ENCODE measurements at regions not wholly inside any gene's neighbourhood (a gene's known extent, or its start where the extent isn't known, plus 50 kb on each side); places are given as distances from the start of the nearest gene placed in this dataset.

- POLR2A ChIA-PET, result no interaction called here
These were observed 1615.2 kb downstream of the OLFM4 start for GRCh38 chr13:54643863-54644262.

GRCh38 chr13:54647275-54647674 lies 1618.7 kb downstream of the OLFM4 start:
- TF ChIP-seq CTCF (IDR thresholded peaks at IDR 0.05; ENCODE audit: unreplicated experiment), result no peak
- no peaks in the 10 kb centered on the region for H3K27me3 Mint-ChIP-seq (ENCODE audit: insufficient read depth, unreplicated experiment)
- ChIA-PET CTCF (no interaction called here), POLR2A (interaction anchor here (0.6 to 0.8 kb wide), 4 partner anchors 9 to 450 kb away, joined by 3 read pairs; no protein-coding TSS in a partner anchor)
- no TSS peak for BruUV-seq (replicated peaks)
- DNase-seq (ENCODE audit: unreplicated experiment), result no peak
- H3K27ac Mint-ChIP-seq (ENCODE audit: low read depth, unreplicated experiment), result no peak overlapping the region
- no peaks in the 10 kb centered on the region for H3K4me1 Mint-ChIP-seq (ENCODE audit: insufficient read depth, unreplicated experiment)
- intact Hi-C loops (cut with micrococcal nuclease), result no loop called here
- peaks cover 11% of the 10 kb centered on the region for H3K9me3 Mint-ChIP-seq (ENCODE audit: unreplicated experiment)
- peaks cover 6% of the 10 kb centered on the region for H3K36me3 Mint-ChIP-seq (ENCODE audit: insufficient read depth, unreplicated experiment)
- H3K4me3 Mint-ChIP-seq (ENCODE audit: unreplicated experiment), result no peak overlapping the region

More at GRCh38 chr13:54643863-54644262, 1615.2 kb downstream of the OLFM4 start:
- H3K36me3 Mint-ChIP-seq (ENCODE audit: insufficient read depth, unreplicated experiment), result peaks cover 6% of the 10 kb centered on the region
- H3K4me1 Mint-ChIP-seq (ENCODE audit: insufficient read depth, unreplicated experiment), result no peaks in the 10 kb centered on the region
- CTCF ChIA-PET, result no interaction called here
- TF ChIP-seq CTCF (IDR thresholded peaks at IDR 0.05; ENCODE audit: unreplicated experiment), result no peak
- intact Hi-C loops (cut with micrococcal nuclease), result no loop called here
- H3K9me3 Mint-ChIP-seq (ENCODE audit: unreplicated experiment), result no peaks in the 10 kb centered on the region
- BruUV-seq (replicated peaks), result no TSS peak
- no peak for DNase-seq (ENCODE audit: unreplicated experiment)
- H3K4me3 Mint-ChIP-seq (ENCODE audit: unreplicated experiment), result no peak overlapping the region
- H3K27ac Mint-ChIP-seq (ENCODE audit: low read depth, unreplicated experiment), result no peak overlapping the region
- H3K27me3 Mint-ChIP-seq (ENCODE audit: insufficient read depth, unreplicated experiment), result no peaks in the 10 kb centered on the region

- Mint-ChIP-seq H3K27me3 (ENCODE audit: insufficient read depth, unreplicated experiment) (no peaks in the 10 kb centered on the region), H3K9me3 (ENCODE audit: unreplicated experiment) (peaks cover 10% of the 10 kb centered on the region), H3K27ac (ENCODE audit: low read depth, unreplicated experiment) (no peak overlapping the region), H3K4me1 (ENCODE audit: insufficient read depth, unreplicated experiment) (no peaks in the 10 kb centered on the region), H3K36me3 (ENCODE audit: insufficient read depth, unreplicated experiment) (no peaks in the 10 kb centered on the region), H3K4me3 (ENCODE audit: unreplicated experiment) (no peak overlapping the region)
- ChIA-PET POLR2A (no interaction called here), CTCF (no interaction called here)
- intact Hi-C loops (cut with micrococcal nuclease), result no loop called here
- no TSS peak for BruUV-seq (replicated peaks)
- no peak for TF ChIP-seq CTCF (IDR thresholded peaks at IDR 0.05; ENCODE audit: unreplicated experiment)
- DNase-seq (ENCODE audit: unreplicated experiment), result no peak
These were observed 1629.0 kb downstream of the OLFM4 start for GRCh38 chr13:54657588-54657987.

- no peak for TF ChIP-seq CTCF (IDR thresholded peaks at IDR 0.05; ENCODE audit: unreplicated experiment)
- H3K4me3 Mint-ChIP-seq (ENCODE audit: unreplicated experiment), result no peak overlapping the region
- CTCF ChIA-PET, result interaction anchor here (0.6 kb wide), 2 partner anchors 11 to 1184 kb away, joined by 3 read pairs; no protein-coding TSS in a partner anchor
- POLR2A ChIA-PET, result interaction anchor here (0.6 kb wide), 2 partner anchors 246 to 466 kb away, joined by 3 read pairs; no protein-coding TSS in a partner anchor
- intact Hi-C loops (cut with micrococcal nuclease), result no loop called here
- DNase-seq (ENCODE audit: unreplicated experiment), result no peak
- BruUV-seq (replicated peaks), result no TSS peak
- no peaks in the 10 kb centered on the region for H3K27me3 Mint-ChIP-seq (ENCODE audit: insufficient read depth, unreplicated experiment)
- H3K27ac Mint-ChIP-seq (ENCODE audit: low read depth, unreplicated experiment), result no peak overlapping the region
- no peaks in the 10 kb centered on the region for H3K9me3 Mint-ChIP-seq (ENCODE audit: unreplicated experiment)
- no peaks in the 10 kb centered on the region for H3K36me3 Mint-ChIP-seq (ENCODE audit: insufficient read depth, unreplicated experiment)
- no peaks in the 10 kb centered on the region for H3K4me1 Mint-ChIP-seq (ENCODE audit: insufficient read depth, unreplicated experiment)
These were observed 1630.2 kb downstream of the OLFM4 start for GRCh38 chr13:54658771-54659170.

Measured in MCF 10A (cell line).